C4-2B (cell line): ENCODE measurements at regions not wholly inside any gene's neighbourhood (a gene's known extent, or its start where the extent isn't known, plus 50 kb on each side); places are given as distances from the start of the nearest gene placed in this dataset.

ENCODE experiments used
- ZFX ChIP-seq: fragments of 450-650 bp; IDR thresholded peaks from 2 replicates; pipeline ENCODE4 v1.6.1; 2017
- TF ChIP-seq, protein P1 (sequence below): fragments of 450-650 bp; conservative IDR thresholded peaks from 2 replicates; pipeline ENCODE4 v1.5.1; 2017; ENCODE audit warnings: mild to moderate bottlenecking

DNA sequence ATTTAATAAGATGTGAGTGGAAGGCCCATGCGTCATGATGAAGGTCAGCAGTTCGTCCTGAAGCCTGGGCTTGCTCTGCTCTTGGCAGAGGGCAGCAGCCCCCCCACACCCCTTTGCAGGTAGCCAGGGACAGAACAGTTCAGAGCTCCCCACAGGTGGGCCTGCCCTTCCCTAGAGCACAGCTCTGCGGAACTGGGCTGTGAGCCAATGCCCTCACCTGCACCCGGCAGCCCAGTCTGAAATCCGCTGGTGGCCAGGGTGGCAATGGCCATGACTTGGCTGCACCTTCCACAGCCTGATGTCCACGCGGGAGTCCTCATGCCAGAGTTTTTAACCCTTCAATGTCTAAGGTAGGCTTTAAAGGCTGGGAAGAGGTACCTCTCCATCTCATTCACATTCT lies 136.7 kb downstream of the ACKR3 start:
- TF ChIP-seq, protein P1, sequence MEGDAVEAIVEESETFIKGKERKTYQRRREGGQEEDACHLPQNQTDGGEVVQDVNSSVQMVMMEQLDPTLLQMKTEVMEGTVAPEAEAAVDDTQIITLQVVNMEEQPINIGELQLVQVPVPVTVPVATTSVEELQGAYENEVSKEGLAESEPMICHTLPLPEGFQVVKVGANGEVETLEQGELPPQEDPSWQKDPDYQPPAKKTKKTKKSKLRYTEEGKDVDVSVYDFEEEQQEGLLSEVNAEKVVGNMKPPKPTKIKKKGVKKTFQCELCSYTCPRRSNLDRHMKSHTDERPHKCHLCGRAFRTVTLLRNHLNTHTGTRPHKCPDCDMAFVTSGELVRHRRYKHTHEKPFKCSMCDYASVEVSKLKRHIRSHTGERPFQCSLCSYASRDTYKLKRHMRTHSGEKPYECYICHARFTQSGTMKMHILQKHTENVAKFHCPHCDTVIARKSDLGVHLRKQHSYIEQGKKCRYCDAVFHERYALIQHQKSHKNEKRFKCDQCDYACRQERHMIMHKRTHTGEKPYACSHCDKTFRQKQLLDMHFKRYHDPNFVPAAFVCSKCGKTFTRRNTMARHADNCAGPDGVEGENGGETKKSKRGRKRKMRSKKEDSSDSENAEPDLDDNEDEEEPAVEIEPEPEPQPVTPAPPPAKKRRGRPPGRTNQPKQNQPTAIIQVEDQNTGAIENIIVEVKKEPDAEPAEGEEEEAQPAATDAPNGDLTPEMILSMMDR, result no peak
- no peak for TF ChIP-seq ZFX
